ENCODE measurements at regions not wholly inside any gene's neighbourhood (a gene's known extent, or its start where the extent isn't known, plus 50 kb on each side); places are given as distances from the start of the nearest gene placed in this dataset.

- TF ChIP-seq CTCF (IDR thresholded peaks at IDR 0.05) (no peak), POLR2A (IDR thresholded peaks at IDR 0.05) (no peak)
These were observed 789.3 kb downstream of the IGSF11 start for GRCh38 chr3:118245312-118245711.

Measured in Peyer's patch (tissue), 4 donors.